ENCODE measurements at regions not wholly inside any gene's neighbourhood (a gene's known extent, or its start where the extent isn't known, plus 50 kb on each side); places are given as distances from the start of the nearest gene placed in this dataset.

GRCh38 chr17:56658648-56659047 is 65.1 kb downstream of the NOG start:
- intact Hi-C loops (cut with micrococcal nuclease), result no loop called here
- Histone ChIP-seq H3K9ac (replicated peaks; ENCODE audit: extremely low read depth, insufficient read depth, low read length) (no peak overlapping the region), H3K4me3 (replicated peaks in 1 of 3; ENCODE audit: insufficient read depth in 1 of 3, low read depth in 1 of 3, low read length in 3 of 3) (no peak overlapping the region), H3K79me2 (ENCODE audit: control insufficient read depth, insufficient read depth, low read length) (no peaks in the 10 kb centered on the region), H3K9me3 (replicated peaks; ENCODE audit: control insufficient read depth, insufficient read depth, low read length) (no peaks in the 10 kb centered on the region), H2AFZ (ENCODE audit: low read depth, low read length) (no peak overlapping the region), H4K20me1 (replicated peaks; ENCODE audit: control insufficient read depth, extremely low read depth, insufficient read depth, low read length) (no peaks in the 10 kb centered on the region), H3K4me1 (ENCODE audit: control insufficient read depth, extremely low read depth, insufficient read depth, low read length) (no peaks in the 10 kb centered on the region), H3K36me3 (ENCODE audit: control insufficient read depth in 2 of 2, extremely low read depth in 1 of 2, insufficient read depth in 2 of 2, low read length in 2 of 2) (no peaks in the 10 kb centered on the region), H3K4me2 (ENCODE audit: insufficient read depth, low read length) (no peak overlapping the region), H3K9me1 (replicated peaks; ENCODE audit: control insufficient read depth, extremely low read depth, insufficient read depth, low read length) (no peaks in the 10 kb centered on the region), H3K27ac (ENCODE audit: insufficient read depth, low read depth, low read length) (no peak overlapping the region), H3K27me3 (ENCODE audit: control insufficient read depth in 2 of 2, insufficient read depth in 2 of 2, low read length in 2 of 2) (peaks cover 0 to 8% of the 10 kb centered on the region in 2 experiments)
- dilution Hi-C loops (cut with MboI; ENCODE audit: extremely low pct_ligation_motif_present, low sequenced_read_pairs), result no loop called here
- ChIA-PET CTCF (interaction anchor here (1.5 kb wide), 1 partner anchor 57 kb away, joined by 4 read pairs; no protein-coding TSS in a partner anchor), POLR2A (no interaction called here)
- BruUV-seq (replicated peaks), result no TSS peak
- DNase-seq (ENCODE audit: low read depth, low spot score), result no peak
- no peak for FAIRE-seq
- TF ChIP-seq GATA2 (IDR thresholded peaks at IDR 0.05; ENCODE audit: insufficient read depth, insufficient read length, low read depth, low read length) (no peak), JUN (IDR thresholded peaks at IDR 0.05; ENCODE audit: borderline replicate concordance, insufficient read depth, insufficient read length, low read depth) (no peak), FOS (IDR thresholded peaks at IDR 0.05; ENCODE audit: borderline replicate concordance, insufficient read depth, low read length) (no peak)

GRCh38 chr17:56659622-56660021 is 66.1 kb downstream of the NOG start:
- no peak overlapping the region for H3K27ac ChIP-seq (ENCODE audit: insufficient read depth, low read depth, low read length)
- no peaks in the 10 kb centered on the region for H3K79me2 ChIP-seq (ENCODE audit: control insufficient read depth, insufficient read depth, low read length)
- no peaks in the 10 kb centered on the region for H4K20me1 ChIP-seq (replicated peaks; ENCODE audit: control insufficient read depth, extremely low read depth, insufficient read depth, low read length)
- intact Hi-C loops (cut with micrococcal nuclease), result no loop called here
- dilution Hi-C loops (cut with MboI; ENCODE audit: extremely low pct_ligation_motif_present, low sequenced_read_pairs), result no loop called here
- DNase-seq (ENCODE audit: low read depth, low spot score), result no peak
- no peaks in the 10 kb centered on the region for H3K9me3 ChIP-seq (replicated peaks; ENCODE audit: control insufficient read depth, insufficient read depth, low read length)
- no peak overlapping the region for H2AFZ ChIP-seq (ENCODE audit: low read depth, low read length)
- no peak overlapping the region for H3K4me2 ChIP-seq (ENCODE audit: insufficient read depth, low read length)
- H3K4me1 ChIP-seq (ENCODE audit: control insufficient read depth, extremely low read depth, insufficient read depth, low read length), result no peaks in the 10 kb centered on the region
- CTCF ChIA-PET, result interaction anchor here (1.5 kb wide), 1 partner anchor 56 kb away, joined by 4 read pairs; no protein-coding TSS in a partner anchor
- no TSS peak for BruUV-seq (replicated peaks)
- no peak for TF ChIP-seq JUN (IDR thresholded peaks at IDR 0.05; ENCODE audit: borderline replicate concordance, insufficient read depth, insufficient read length, low read depth)
- no peak for TF ChIP-seq GATA2 (IDR thresholded peaks at IDR 0.05; ENCODE audit: insufficient read depth, insufficient read length, low read depth, low read length)
- no peak for TF ChIP-seq MAX (IDR thresholded peaks at IDR 0.05; ENCODE audit: insufficient read depth, insufficient read length)
- no peak for TF ChIP-seq EZH2 (IDR thresholded peaks at IDR 0.05; ENCODE audit: borderline replicate concordance, low read depth, low read length, severe bottlenecking)
- no peak for TF ChIP-seq FOS (IDR thresholded peaks at IDR 0.05; ENCODE audit: borderline replicate concordance, insufficient read depth, low read length)
- no peak for TF ChIP-seq MYC (IDR thresholded peaks at IDR 0.05; ENCODE audit: low read depth, low read length)
- TF ChIP-seq POLR2AphosphoS5 (IDR thresholded peaks at IDR 0.05; ENCODE audit: insufficient read depth, low read depth, low read length), result no peak
- no peak for TF ChIP-seq POLR2A (IDR thresholded peaks at IDR 0.05; ENCODE audit: low read depth, low read length)
- H3K9me1 ChIP-seq (replicated peaks; ENCODE audit: control insufficient read depth, extremely low read depth, insufficient read depth, low read length), result no peaks in the 10 kb centered on the region
- H3K36me3 ChIP-seq (ENCODE audit: control insufficient read depth in 2 of 2, extremely low read depth in 1 of 2, insufficient read depth in 2 of 2, low read length in 2 of 2), result no peaks in the 10 kb centered on the region
- POLR2A ChIA-PET, result no interaction called here
- peaks cover 0 to 8% of the 10 kb centered on the region in 2 experiments for H3K27me3 ChIP-seq (ENCODE audit: control insufficient read depth in 2 of 2, insufficient read depth in 2 of 2, low read length in 2 of 2)
- H3K9ac ChIP-seq (replicated peaks; ENCODE audit: extremely low read depth, insufficient read depth, low read length), result no peak overlapping the region
- no peak for FAIRE-seq
- H3K4me3 ChIP-seq (replicated peaks in 1 of 3; ENCODE audit: insufficient read depth in 1 of 3, low read depth in 1 of 3, low read length in 3 of 3), result no peak overlapping the region
